C4-2B (cell line): ENCODE measurements at regions not wholly inside any gene's neighbourhood (a gene's known extent, or its start where the extent isn't known, plus 50 kb on each side); places are given as distances from the start of the nearest gene placed in this dataset.

ENCODE experiments used
- ZFX ChIP-seq: fragments of 450-650 bp; IDR thresholded peaks from 2 replicates; pipeline ENCODE4 v1.6.1; 2017
- TF ChIP-seq, protein P1 (sequence below): fragments of 450-650 bp; conservative IDR thresholded peaks from 2 replicates; pipeline ENCODE4 v1.5.1; 2017; ENCODE audit warnings: mild to moderate bottlenecking

DNA sequence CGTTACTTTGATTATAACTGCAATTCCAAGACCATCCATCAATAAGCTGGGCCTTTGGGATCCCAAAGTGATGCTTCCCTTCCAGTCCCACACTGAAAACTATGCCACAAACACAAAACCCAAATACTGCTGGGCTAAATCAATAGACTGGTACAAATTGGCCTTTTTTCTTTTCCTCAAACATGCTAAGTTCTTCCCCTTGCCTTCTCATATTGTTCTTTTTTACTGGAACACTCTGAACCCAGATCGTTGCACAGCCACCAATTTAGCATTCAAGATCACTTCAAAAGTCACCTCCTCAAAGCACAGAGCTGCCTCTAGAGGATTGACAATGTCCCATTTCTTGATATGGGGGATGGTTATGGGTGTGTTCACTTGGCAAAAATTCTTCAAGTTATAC, 66.0 kb downstream of the ACTL7B start:
- TF ChIP-seq, protein P1, sequence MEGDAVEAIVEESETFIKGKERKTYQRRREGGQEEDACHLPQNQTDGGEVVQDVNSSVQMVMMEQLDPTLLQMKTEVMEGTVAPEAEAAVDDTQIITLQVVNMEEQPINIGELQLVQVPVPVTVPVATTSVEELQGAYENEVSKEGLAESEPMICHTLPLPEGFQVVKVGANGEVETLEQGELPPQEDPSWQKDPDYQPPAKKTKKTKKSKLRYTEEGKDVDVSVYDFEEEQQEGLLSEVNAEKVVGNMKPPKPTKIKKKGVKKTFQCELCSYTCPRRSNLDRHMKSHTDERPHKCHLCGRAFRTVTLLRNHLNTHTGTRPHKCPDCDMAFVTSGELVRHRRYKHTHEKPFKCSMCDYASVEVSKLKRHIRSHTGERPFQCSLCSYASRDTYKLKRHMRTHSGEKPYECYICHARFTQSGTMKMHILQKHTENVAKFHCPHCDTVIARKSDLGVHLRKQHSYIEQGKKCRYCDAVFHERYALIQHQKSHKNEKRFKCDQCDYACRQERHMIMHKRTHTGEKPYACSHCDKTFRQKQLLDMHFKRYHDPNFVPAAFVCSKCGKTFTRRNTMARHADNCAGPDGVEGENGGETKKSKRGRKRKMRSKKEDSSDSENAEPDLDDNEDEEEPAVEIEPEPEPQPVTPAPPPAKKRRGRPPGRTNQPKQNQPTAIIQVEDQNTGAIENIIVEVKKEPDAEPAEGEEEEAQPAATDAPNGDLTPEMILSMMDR, result no peak; the same call in 1 of the 2 replicates
- TF ChIP-seq ZFX, result no peak
